GM12878 (cell line): ENCODE measurements at regions not wholly inside any gene's neighbourhood (a gene's known extent, or its start where the extent isn't known, plus 50 kb on each side); places are given as distances from the start of the nearest gene placed in this dataset.

Experiments used
- ATAC-seq: fragments of 200-7000 bp; cut with Tn5 transposase; 3 replicates; pipeline ENCODE4 v1.9.1; 2020; ENCODE audit warnings: mild to moderate bottlenecking, moderate library complexity
- BruUV-seq: library from RNA; stranded (reverse); fragments of 400-500 nt; replicated peaks from 2 replicates; lab custom pipeline; 2021; lab: Mats Ljungman, UMichigan
- CTCF ChIA-PET: fragments of 300-600 bp; sonication (Branson Sonifier 250); formaldehyde crosslinking; extraction: SDS; loops from one replicate; lab custom pipeline; 2021; ENCODE audit warnings: inconsistent platforms; lab: Yijun Ruan, JAX
- POLR2A ChIA-PET: fragments of 350-600 bp; formaldehyde crosslinking; extraction: SDS; loops from one replicate; lab custom pipeline; 2021; ENCODE audit warnings: inconsistent platforms; lab: Charles Lee
- RAD21 ChIA-PET: fragments of 300-600 bp; sonication (Branson Sonifier 250); formaldehyde crosslinking; loops from one replicate; lab custom pipeline; 2023; ENCODE audit warnings: antibody characterized with exemption; ENCODE audit not compliant: unreplicated experiment; lab: Charles Lee
- SMC1A ChIA-PET: fragments of 300-600 bp; sonication (Branson Sonifier 250); formaldehyde crosslinking; loops from one replicate; lab custom pipeline; 2023; ENCODE audit not compliant: unreplicated experiment, uncharacterized antibody; lab: Charles Lee
- DNase-seq: peaks from one replicate; pipeline ENCODE4 v3.0.0-alpha.2; 2011; ENCODE audit warnings: low read depth, low spot score
- FAIRE-seq: peaks from 3 replicates; lab custom pipeline; 2011; peaks lifted over from hg19 to GRCh38; lab: Jason Lieb, UNC
- H2AFZ ChIP-seq: 2 replicates; pipeline ENCODE4 v1.6.0; 2011; ENCODE audit warnings: low read depth, low read length, control low read depth; ENCODE audit not compliant: control insufficient read depth
- H3K27ac ChIP-seq: 2 replicates; pipeline ENCODE4 v1.5.1; 2011; ENCODE audit warnings: control low read depth; ENCODE audit not compliant: control insufficient read depth, insufficient read depth
- H3K27me3 ChIP-seq, 2 experiments: replicated peaks in 1 of 2; 2 replicates each; pipeline versions ENCODE4 v1.6.0 to v1.6.1; 2011; ENCODE audit warnings: low read length in 1 of 2; ENCODE audit not compliant: control insufficient read depth in 2 of 2, insufficient read depth in 2 of 2
- H3K36me3 ChIP-seq, 2 experiments: 2 replicates each; pipeline ENCODE4 v1.5.1; 2011; ENCODE audit warnings: low read length in 1 of 2; ENCODE audit not compliant: control insufficient read depth in 2 of 2, insufficient read depth in 2 of 2
- H3K4me1 ChIP-seq: 2 replicates; pipeline ENCODE4 v1.6.1; 2011; ENCODE audit warnings: mild to moderate bottlenecking, low read length, moderate library complexity, mixed read lengths; ENCODE audit not compliant: control insufficient read depth, insufficient read depth
- H3K4me2 ChIP-seq: 2 replicates; pipeline ENCODE4 v1.6.0; 2011; ENCODE audit warnings: control low read depth; ENCODE audit not compliant: control insufficient read depth, insufficient read depth
- H3K4me3 ChIP-seq: fragments of 200-600 bp; sonication (generic); 2 replicates; pipeline ENCODE4 v1.5.1; 2016
- H3K79me2 ChIP-seq: 2 replicates; pipeline ENCODE4 v1.6.0; 2011; ENCODE audit warnings: low read length; ENCODE audit not compliant: control insufficient read depth, insufficient read depth
- H3K9ac ChIP-seq: 2 replicates; pipeline ENCODE4 v1.8.0; 2011; ENCODE audit warnings: low read length, control low read depth, mixed read lengths; ENCODE audit not compliant: control insufficient read depth, insufficient read depth
- H3K9me3 ChIP-seq: replicated peaks from 3 replicates; pipeline ENCODE4 v1.5.1; 2011; ENCODE audit warnings: mild to moderate bottlenecking, low read length; ENCODE audit not compliant: control insufficient read depth, insufficient read depth
- H4K20me1 ChIP-seq: 2 replicates; pipeline ENCODE4 v1.6.0; 2011; ENCODE audit not compliant: control insufficient read depth, insufficient read depth
- ATF2 ChIP-seq: IDR thresholded peaks from 2 replicates; pipeline ENCODE4 v1.6.1; 2012; ENCODE audit warnings: low read length, inconsistent platforms
- CEBPB ChIP-seq, 2 experiments: fragments of 150-350 bp in 1 of 2; IDR thresholded peaks; 2 replicates each; pipeline ENCODE4 v1.6.1; 2012 to 2014; ENCODE audit warnings: low read depth in 2 of 2, low read length in 2 of 2, borderline replicate concordance in 1 of 2, inconsistent platforms in 1 of 2
- DPF2 ChIP-seq: fragments of 450-650 bp; IDR thresholded peaks from 2 replicates; pipeline ENCODE4 v1.6.1; 2017; ENCODE audit warnings: mild to moderate bottlenecking
- EP300 ChIP-seq, 2 experiments: fragments of 150-350 bp in 1 of 2; IDR thresholded peaks; 2 replicates each; pipeline ENCODE4 v1.6.1; 2011 to 2012; ENCODE audit warnings: low read depth in 2 of 2, low read length in 2 of 2, borderline replicate concordance in 1 of 2, improper control_type of control experiment in 1 of 2, inconsistent platforms in 1 of 2; ENCODE audit not compliant: control insufficient read depth in 1 of 2
- FOS ChIP-seq: IDR thresholded peaks from 3 replicates; pipeline ENCODE4 v1.6.1; 2011; ENCODE audit warnings: borderline replicate concordance; ENCODE audit not compliant: insufficient read length; ENCODE audit errors: extremely low read depth
- FOXK2 ChIP-seq: fragments of 450-650 bp; IDR thresholded peaks from 2 replicates; pipeline ENCODE4 v1.6.1; 2017; ENCODE audit warnings: mild to moderate bottlenecking, moderate library complexity
- HSF1 ChIP-seq: fragments of 150-350 bp; IDR thresholded peaks from 2 replicates; pipeline ENCODE4 v1.6.1; 2014; ENCODE audit warnings: mild to moderate bottlenecking, low read depth, low read length
- IRF4 ChIP-seq: IDR thresholded peaks from 2 replicates; pipeline ENCODE4 v1.6.1; 2011; ENCODE audit warnings: low read depth, low read length
- KDM1A ChIP-seq: fragments of 200-600 bp; sonication (generic); IDR thresholded peaks from 2 replicates; pipeline ENCODE4 v1.6.1; 2016; ENCODE audit warnings: borderline replicate concordance
- TAF1 ChIP-seq: IDR thresholded peaks from 2 replicates; pipeline ENCODE4 v1.6.1; 2011; ENCODE audit warnings: mild to moderate bottlenecking, low read depth, low read length, borderline replicate concordance
- TCF3 ChIP-seq: IDR thresholded peaks from 2 replicates; pipeline ENCODE4 v1.6.1; 2012; ENCODE audit warnings: low read depth, mild to moderate bottlenecking, low read length, borderline replicate concordance; ENCODE audit not compliant: insufficient read depth
- ZBED1 ChIP-seq: IDR thresholded peaks from 2 replicates; pipeline ENCODE4 v1.6.1; 2016; ENCODE audit warnings: borderline replicate concordance
- ZNF592 ChIP-seq: fragments of 450-650 bp; IDR thresholded peaks from 2 replicates; pipeline ENCODE4 v1.6.1; 2017; ENCODE audit warnings: mild to moderate bottlenecking, moderate library complexity
- ZNF687 ChIP-seq: fragments of 450-650 bp; IDR thresholded peaks from 2 replicates; pipeline ENCODE4 v1.6.1; 2017; ENCODE audit warnings: mild to moderate bottlenecking, moderate library complexity
- WGBS: methylation state at CpG from one replicate; pipeline ENCODE4 v1.1.6; 2016; ENCODE audit warnings: low lambda C conversion rate; ENCODE audit not compliant: insufficient replicate concordance, insufficient coverage; ENCODE audit errors: missing lambda C conversion rate; 5-methylcytosine and 5-hydroxymethylcytosine counted together
- in situ Hi-C: fragments of 300-500 bp; cut with MboI; formaldehyde crosslinking; loops from 9 replicates; pipeline ENCODE4 v1.14.3; 2018; ENCODE audit warnings: mixed read lengths
- intact Hi-C: fragments of 100-400 bp; cut with micrococcal nuclease; formaldehyde crosslinking; loops from one replicate; pipeline ENCODE4 v1.14.2; 2022; ENCODE audit not compliant: unreplicated experiment

GRCh38 chr10:4719036-4719435 lies 107.0 kb upstream of the AKR1E2 start:
- WGBS: 0% methylated on average over 1 of the region's 1 CpG
- H4K20me1 ChIP-seq: no peaks in the 10 kb centered on the region
- no peak overlapping the region for H3K9ac ChIP-seq
- ChIA-PET RAD21 (no interaction called here), POLR2A (no interaction called here), SMC1A (interaction anchor here (0.7 kb wide), 1 partner anchor 9 kb away, joined by 3 read pairs; no protein-coding TSS in a partner anchor), CTCF (interaction anchor here (1.3 kb wide), 1 partner anchor 12 kb away, joined by 4 read pairs; no protein-coding TSS in a partner anchor)
- DNase-seq (no peak), ATAC-seq (no peak), FAIRE-seq (no peak)
- no TSS peak for BruUV-seq
- no peaks in the 10 kb centered on the region for H3K36me3 ChIP-seq
- H3K4me3 ChIP-seq: no peak overlapping the region
- H3K4me1 ChIP-seq: no peaks in the 10 kb centered on the region
- H3K27ac ChIP-seq: no peak overlapping the region
- H3K9me3 ChIP-seq: no peaks in the 10 kb centered on the region
- intact Hi-C loops (no loop called here), in situ Hi-C loops (no loop called here)
- no peak overlapping the region for H3K4me2 ChIP-seq
- H3K79me2 ChIP-seq: no peaks in the 10 kb centered on the region
- no peaks in the 10 kb centered on the region for H3K27me3 ChIP-seq
- H2AFZ ChIP-seq: no peak overlapping the region
- no peak for TF ChIP-seq CEBPB (IDR thresholded peaks at IDR 0.05; ENCODE audit: borderline replicate concordance in 1 of 2, low read depth in 2 of 2, low read length in 2 of 2)
- TF ChIP-seq ATF2: no peak
- no peak for TF ChIP-seq EP300 (IDR thresholded peaks at IDR 0.05; ENCODE audit: borderline replicate concordance in 1 of 2, control insufficient read depth in 1 of 2, low read depth in 2 of 2, low read length in 2 of 2)
- TF ChIP-seq FOXK2: no peak
- no peak for TF ChIP-seq FOS
- TF ChIP-seq TCF3: no peak
- no peak for TF ChIP-seq HSF1
- TF ChIP-seq DPF2: no peak
- TF ChIP-seq ZNF687: no peak
- TF ChIP-seq ZNF592: no peak
- no peak for TF ChIP-seq TAF1
- no peak for TF ChIP-seq KDM1A
- TF ChIP-seq IRF4: no peak
- no peak for TF ChIP-seq ZBED1
